Calu3 (cell line): ENCODE measurements at regions not wholly inside any gene's neighbourhood (a gene's known extent, or its start where the extent isn't known, plus 50 kb on each side); places are given as distances from the start of the nearest gene placed in this dataset.

Experiments used
- BruUV-seq: library from RNA; stranded (reverse); fragments of 400-500 nt; replicated peaks from 2 replicates; lab custom pipeline; 2021; lab: Mats Ljungman, UMichigan
- CTCF ChIA-PET: fragments of 300-600 bp; sonication (Branson Sonifier 250); formaldehyde crosslinking; loops from one replicate; lab custom pipeline; 2022; ENCODE audit warnings: antibody characterized with exemption; lab: Charles Lee
- DNase-seq: peaks from one replicate; pipeline ENCODE4 v3.0.0; 2022
- H3K27ac Mint-ChIP-seq: one replicate; pipeline ENCODE4 v1.8.0; 2022; ENCODE audit warnings: mixed read lengths; ENCODE audit not compliant: unreplicated experiment
- H3K27me3 Mint-ChIP-seq: one replicate; pipeline ENCODE4 v1.8.0; 2022; ENCODE audit warnings: mixed read lengths; ENCODE audit not compliant: unreplicated experiment
- H3K36me3 Mint-ChIP-seq: one replicate; pipeline ENCODE4 v1.8.0; 2022; ENCODE audit warnings: mild to moderate bottlenecking, moderate library complexity, mixed read lengths; ENCODE audit not compliant: insufficient read depth, unreplicated experiment
- H3K4me1 Mint-ChIP-seq: one replicate; pipeline ENCODE4 v1.8.0; 2022; ENCODE audit warnings: mild to moderate bottlenecking, low read depth, mixed read lengths; ENCODE audit not compliant: unreplicated experiment
- H3K4me3 Mint-ChIP-seq: one replicate; pipeline ENCODE4 v1.8.0; 2022; ENCODE audit warnings: mild to moderate bottlenecking, low read depth, moderate library complexity, mixed read lengths; ENCODE audit not compliant: unreplicated experiment
- H3K9me3 Mint-ChIP-seq: one replicate; pipeline ENCODE4 v1.8.0; 2022; ENCODE audit warnings: low read depth, mixed read lengths; ENCODE audit not compliant: unreplicated experiment
- intact Hi-C: fragments of 100-400 bp; cut with micrococcal nuclease; formaldehyde crosslinking; loops from one replicate; pipeline ENCODE4 v1.10.0; 2022; ENCODE audit not compliant: unreplicated experiment
- TF ChIP-seq, protein P1 (sequence below): fragments of 200-600 bp; IDR thresholded peaks from one replicate; pipeline ENCODE4 v1.8.0; 2022; ENCODE audit warnings: antibody characterized with exemption; ENCODE audit not compliant: unreplicated experiment

DNA sequence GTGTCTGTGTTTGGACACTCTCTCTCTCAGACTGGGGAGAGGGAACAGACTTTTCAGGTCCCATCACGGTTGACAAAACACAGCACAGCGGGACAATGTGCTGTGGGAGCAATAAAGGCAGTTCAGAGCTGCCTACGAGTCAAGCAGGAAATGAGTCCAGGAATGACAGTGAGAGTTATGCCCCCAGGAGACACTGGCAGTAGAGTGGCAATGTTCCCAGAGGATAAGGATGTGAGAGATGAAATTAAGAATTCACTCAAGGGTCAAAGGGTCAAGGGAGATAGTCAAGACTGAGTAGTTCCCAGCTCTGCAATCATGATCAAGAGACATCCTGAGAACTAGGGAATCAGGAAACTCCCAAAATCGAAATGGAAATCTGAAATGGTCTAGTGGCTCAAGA is 156.1 kb downstream of the LURAP1L start:
- Mint-ChIP-seq H3K27ac (no peak overlapping the region), H3K4me1 (no peaks in the 10 kb centered on the region), H3K4me3 (no peak overlapping the region), H3K27me3 (no peaks in the 10 kb centered on the region), H3K9me3 (no peaks in the 10 kb centered on the region), H3K36me3 (no peaks in the 10 kb centered on the region)
- CTCF ChIA-PET = no interaction called here
- no TSS peak for BruUV-seq
- DNase-seq = no peak
- intact Hi-C loops = no loop called here
- TF ChIP-seq, protein P1, sequence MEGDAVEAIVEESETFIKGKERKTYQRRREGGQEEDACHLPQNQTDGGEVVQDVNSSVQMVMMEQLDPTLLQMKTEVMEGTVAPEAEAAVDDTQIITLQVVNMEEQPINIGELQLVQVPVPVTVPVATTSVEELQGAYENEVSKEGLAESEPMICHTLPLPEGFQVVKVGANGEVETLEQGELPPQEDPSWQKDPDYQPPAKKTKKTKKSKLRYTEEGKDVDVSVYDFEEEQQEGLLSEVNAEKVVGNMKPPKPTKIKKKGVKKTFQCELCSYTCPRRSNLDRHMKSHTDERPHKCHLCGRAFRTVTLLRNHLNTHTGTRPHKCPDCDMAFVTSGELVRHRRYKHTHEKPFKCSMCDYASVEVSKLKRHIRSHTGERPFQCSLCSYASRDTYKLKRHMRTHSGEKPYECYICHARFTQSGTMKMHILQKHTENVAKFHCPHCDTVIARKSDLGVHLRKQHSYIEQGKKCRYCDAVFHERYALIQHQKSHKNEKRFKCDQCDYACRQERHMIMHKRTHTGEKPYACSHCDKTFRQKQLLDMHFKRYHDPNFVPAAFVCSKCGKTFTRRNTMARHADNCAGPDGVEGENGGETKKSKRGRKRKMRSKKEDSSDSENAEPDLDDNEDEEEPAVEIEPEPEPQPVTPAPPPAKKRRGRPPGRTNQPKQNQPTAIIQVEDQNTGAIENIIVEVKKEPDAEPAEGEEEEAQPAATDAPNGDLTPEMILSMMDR = no peak

DNA sequence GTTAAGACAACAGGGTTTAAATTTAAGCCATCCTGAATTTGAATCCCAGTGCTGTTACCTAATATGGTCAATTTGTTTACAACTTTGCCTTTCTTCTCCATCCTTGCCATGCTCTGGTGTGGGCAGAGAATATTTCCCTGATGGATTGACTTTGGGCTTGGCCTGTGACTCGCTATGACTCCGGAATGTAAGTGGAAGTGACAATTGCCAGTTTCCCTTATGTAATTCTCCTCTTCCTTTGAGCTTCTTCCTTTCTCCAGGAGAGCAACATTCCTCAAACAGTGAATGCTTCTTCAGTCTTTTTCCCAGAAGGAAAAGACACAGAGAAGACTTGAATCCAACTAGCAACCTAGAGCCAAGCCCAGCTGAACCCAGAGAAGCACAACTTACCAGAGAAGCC is 159.1 kb downstream of the LURAP1L start:
- BruUV-seq = no TSS peak
- intact Hi-C loops = no loop called here
- Mint-ChIP-seq H3K4me3 (no peak overlapping the region), H3K36me3 (no peaks in the 10 kb centered on the region), H3K27ac (no peak overlapping the region), H3K9me3 (no peaks in the 10 kb centered on the region), H3K4me1 (no peaks in the 10 kb centered on the region), H3K27me3 (no peaks in the 10 kb centered on the region)
- CTCF ChIA-PET = no interaction called here
- no peak for DNase-seq
- TF ChIP-seq, protein P1 = no peak

DNA sequence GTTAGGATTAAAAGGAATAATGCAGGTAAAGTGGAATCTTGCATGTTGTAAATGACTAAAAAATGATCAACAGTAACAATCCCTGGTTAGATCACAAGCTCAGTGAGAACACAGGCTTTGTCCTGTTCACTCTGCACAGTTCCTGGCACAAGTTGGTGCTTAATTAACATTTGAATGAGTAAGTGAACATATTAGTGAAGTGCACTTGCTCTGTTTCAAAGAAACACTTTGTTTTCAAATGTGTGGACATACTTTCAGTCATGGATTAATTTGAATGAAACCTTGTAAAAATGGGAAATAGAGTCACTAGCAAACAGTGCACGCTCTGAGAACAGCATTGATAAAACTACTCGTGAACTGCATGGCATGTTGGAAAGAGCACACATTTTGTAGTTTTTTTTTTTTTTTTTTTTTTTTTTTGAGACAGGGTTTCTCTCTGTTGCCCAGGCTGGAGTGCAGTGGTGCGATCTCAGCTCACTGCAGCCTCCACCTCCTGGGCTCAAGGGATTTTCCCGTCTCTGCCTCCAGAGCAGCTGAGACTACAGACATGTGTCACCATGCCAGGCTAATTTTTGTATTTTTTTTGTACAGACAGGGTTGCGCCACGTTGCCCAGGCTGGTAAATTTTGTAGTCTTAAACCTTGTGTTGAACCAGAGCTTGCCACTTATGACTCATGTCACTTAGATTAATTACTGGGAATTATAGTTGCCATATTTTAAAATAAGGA is 159.9 kb downstream of the LURAP1L start:
- no peaks in the 10 kb centered on the region for H3K4me1 Mint-ChIP-seq
- H3K4me3 Mint-ChIP-seq = no peak overlapping the region
- TF ChIP-seq, protein P1 = no peak
- no peak for DNase-seq
- intact Hi-C loops = no loop called here
- H3K27me3 Mint-ChIP-seq = no peaks in the 10 kb centered on the region
- CTCF ChIA-PET = no interaction called here
- no peaks in the 10 kb centered on the region for H3K36me3 Mint-ChIP-seq
- H3K9me3 Mint-ChIP-seq = no peaks in the 10 kb centered on the region
- no peak overlapping the region for H3K27ac Mint-ChIP-seq
- no TSS peak for BruUV-seq

DNA sequence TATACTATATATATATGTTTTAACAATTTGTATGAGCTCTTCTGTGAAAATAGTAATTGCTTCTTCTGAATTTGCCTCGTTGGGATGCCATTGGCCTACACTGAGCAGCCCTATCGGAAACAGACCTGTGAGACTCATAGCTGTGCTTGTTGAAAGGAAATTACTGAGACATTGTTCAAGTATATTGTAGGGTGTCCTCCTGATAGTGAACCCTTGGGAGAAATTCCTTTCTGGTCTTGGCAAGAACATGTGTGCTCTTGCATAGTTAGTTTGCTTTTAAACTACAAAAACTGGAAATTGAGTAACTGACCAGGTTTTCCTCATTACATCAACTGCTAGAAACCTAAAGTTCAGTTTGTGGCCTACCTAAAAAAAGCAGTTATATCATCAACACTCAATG is 160.9 kb downstream of the LURAP1L start:
- no peak overlapping the region for H3K4me3 Mint-ChIP-seq
- no peak overlapping the region for H3K27ac Mint-ChIP-seq
- TF ChIP-seq, protein P1 = no peak
- BruUV-seq = no TSS peak
- no peaks in the 10 kb centered on the region for H3K4me1 Mint-ChIP-seq
- no peaks in the 10 kb centered on the region for H3K27me3 Mint-ChIP-seq
- intact Hi-C loops = no loop called here
- H3K36me3 Mint-ChIP-seq = no peaks in the 10 kb centered on the region
- CTCF ChIA-PET = no interaction called here
- no peaks in the 10 kb centered on the region for H3K9me3 Mint-ChIP-seq
- DNase-seq = no peak
